Hepatocyte (in vitro differentiated cells): ENCODE measurements at regions not wholly inside any gene's neighbourhood (a gene's known extent, or its start where the extent isn't known, plus 50 kb on each side); places are given as distances from the start of the nearest gene placed in this dataset.

Source experiments
- DNase-seq: peaks from one replicate; pipeline ENCODE4 v3.0.0-alpha.2; 2016; ENCODE audit warnings: low spot score
- H2AFZ ChIP-seq: fragments of 200-600 bp; sonication (generic); 2 replicates; pipeline ENCODE4 v1.6.0; 2016; ENCODE audit warnings: antibody characterized with exemption, mild to moderate bottlenecking
- H3K27ac ChIP-seq: fragments of 200-600 bp; sonication (generic); 2 replicates; pipeline ENCODE4 v1.5.1; 2016; ENCODE audit warnings: mild to moderate bottlenecking
- H3K27me3 ChIP-seq: fragments of 200-600 bp; sonication (generic); 2 replicates; pipeline ENCODE4 v1.6.1; 2016
- H3K36me3 ChIP-seq: fragments of 200-600 bp; sonication (generic); replicated peaks from 2 replicates; pipeline ENCODE4 v1.5.1; 2016; ENCODE audit warnings: low read depth; ENCODE audit not compliant: insufficient read depth
- H3K4me1 ChIP-seq: fragments of 200-600 bp; sonication (generic); 2 replicates; pipeline ENCODE4 v1.5.1; 2016; ENCODE audit warnings: mild to moderate bottlenecking, moderate library complexity; ENCODE audit not compliant: insufficient read depth
- H3K4me2 ChIP-seq: fragments of 200-600 bp; sonication (generic); 2 replicates; pipeline ENCODE4 v1.6.0; 2016
- H3K4me3 ChIP-seq: fragments of 200-600 bp; sonication (generic); 2 replicates; pipeline ENCODE4 v1.5.1; 2016; ENCODE audit warnings: mild to moderate bottlenecking
- H3K79me2 ChIP-seq: fragments of 200-600 bp; sonication (generic); 2 replicates; pipeline ENCODE4 v1.6.0; 2017; ENCODE audit warnings: mild to moderate bottlenecking
- H3K9me2 ChIP-seq: fragments of 200-600 bp; sonication (generic); replicated peaks from 2 replicates; pipeline ENCODE4 v1.6.0; 2017; ENCODE audit warnings: mild to moderate bottlenecking; ENCODE audit not compliant: insufficient read depth
- H3K9me3 ChIP-seq: fragments of 200-600 bp; sonication (generic); 2 replicates; pipeline ENCODE4 v1.5.1; 2016; ENCODE audit warnings: low read depth, mild to moderate bottlenecking
- H4K20me1 ChIP-seq: fragments of 200-600 bp; sonication (generic); 2 replicates; pipeline ENCODE4 v1.6.0; 2016; ENCODE audit warnings: mild to moderate bottlenecking; ENCODE audit not compliant: insufficient read depth, poor library complexity, severe bottlenecking
- CTCF ChIP-seq: fragments of 200-600 bp; sonication (generic); IDR thresholded peaks from 2 replicates; pipeline ENCODE4 v1.5.1; 2016; ENCODE audit warnings: antibody characterized with exemption, mild to moderate bottlenecking; ENCODE audit not compliant: poor library complexity
- EZH2 ChIP-seq: fragments of 200-600 bp; sonication (generic); IDR thresholded peaks from 2 replicates; pipeline ENCODE4 v1.6.1; 2016; ENCODE audit warnings: antibody characterized with exemption, mild to moderate bottlenecking, borderline replicate concordance
- EZH2phosphoT487 ChIP-seq: fragments of 200-600 bp; sonication (generic); IDR thresholded peaks from one replicate; pipeline ENCODE4 v1.6.1; 2018; ENCODE audit warnings: antibody characterized with exemption, mild to moderate bottlenecking, low read depth, moderate library complexity; ENCODE audit not compliant: unreplicated experiment, severe bottlenecking
- WGBS: methylation state at CpG from one replicate; pipeline ENCODE4 v1.1.6; 2016; ENCODE audit warnings: low lambda C conversion rate; ENCODE audit errors: missing lambda C conversion rate; 5-methylcytosine and 5-hydroxymethylcytosine counted together

- 21% methylated on average over 6 of the region's 6 CpGs for WGBS
- Histone ChIP-seq H3K36me3 (no peaks in the 10 kb centered on the region), H4K20me1 (no peaks in the 10 kb centered on the region), H3K27me3 (peaks cover 36% of the 10 kb centered on the region), H3K4me1 (no peaks in the 10 kb centered on the region), H2AFZ (no peak overlapping the region), H3K79me2 (no peaks in the 10 kb centered on the region), H3K9me2 (no peaks in the 10 kb centered on the region), H3K9me3 (no peaks in the 10 kb centered on the region), H3K4me2 (no peak overlapping the region), H3K27ac (no peak overlapping the region), H3K4me3 (no peak overlapping the region)
- TF ChIP-seq CTCF (peak; percentile 72), EZH2phosphoT487 (no peak), EZH2 (no peak)
- DNase-seq = peak; percentile 88
Observed at GRCh38 chr1:165129568-165130164, 226.8 kb downstream of the LMX1A start.

- Histone ChIP-seq H4K20me1 (no peaks in the 10 kb centered on the region), H3K4me1 (no peaks in the 10 kb centered on the region), H3K9me2 (no peaks in the 10 kb centered on the region), H3K9me3 (no peaks in the 10 kb centered on the region), H3K4me2 (no peak overlapping the region), H3K27ac (no peak overlapping the region), H3K36me3 (no peaks in the 10 kb centered on the region), H3K27me3 (peaks cover 65% of the 10 kb centered on the region), H3K79me2 (no peaks in the 10 kb centered on the region), H2AFZ (no peak overlapping the region), H3K4me3 (no peak overlapping the region)
- no peak for TF ChIP-seq EZH2
- 81% methylated on average over 4 of the region's 4 CpGs for WGBS
- no peak for DNase-seq
Observed at GRCh38 chr1:165124772-165125171, 231.7 kb downstream of the LMX1A start.

- Histone ChIP-seq H3K9me2 (no peaks in the 10 kb centered on the region), H3K4me1 (no peaks in the 10 kb centered on the region), H3K36me3 (no peaks in the 10 kb centered on the region), H3K4me2 (no peak overlapping the region), H3K27ac (no peak overlapping the region), H4K20me1 (no peaks in the 10 kb centered on the region), H3K9me3 (no peaks in the 10 kb centered on the region), H2AFZ (no peak overlapping the region), H3K4me3 (no peak overlapping the region), H3K79me2 (no peaks in the 10 kb centered on the region), H3K27me3 (peaks cover 77% of the 10 kb centered on the region)
- 73% methylated on average over 5 of the region's 5 CpGs for WGBS
- TF ChIP-seq EZH2phosphoT487 = no peak
- TF ChIP-seq EZH2 = no peak
- no peak for TF ChIP-seq CTCF
- DNase-seq = no peak
Observed at GRCh38 chr1:165119086-165119485, 237.4 kb downstream of the LMX1A start.

DNA sequence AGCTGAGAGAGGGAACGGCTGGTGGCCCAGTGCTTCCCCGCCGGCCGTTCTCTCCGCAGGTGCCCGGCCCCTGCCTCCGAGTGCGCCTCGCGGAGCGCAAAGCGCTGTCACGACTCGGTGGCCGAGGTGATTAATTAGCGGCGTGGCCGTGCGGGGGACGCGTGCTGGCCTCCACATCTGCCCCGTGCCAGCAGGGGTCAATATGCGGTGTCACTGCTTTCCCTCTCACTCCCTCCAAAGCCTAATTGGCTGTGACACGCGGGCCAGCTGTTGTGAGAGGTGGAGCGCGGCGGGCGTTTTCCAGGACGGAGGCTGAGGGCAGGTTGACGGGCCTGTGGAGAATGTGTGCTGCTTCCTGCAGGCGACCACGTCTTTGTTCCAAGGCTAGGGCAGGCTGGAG lies 239.0 kb downstream of the LMX1A start:
- Histone ChIP-seq H3K27ac (no peak overlapping the region), H3K4me3 (no peak overlapping the region), H3K9me2 (no peaks in the 10 kb centered on the region), H3K79me2 (no peaks in the 10 kb centered on the region), H3K9me3 (no peaks in the 10 kb centered on the region), H4K20me1 (no peaks in the 10 kb centered on the region), H3K4me1 (no peaks in the 10 kb centered on the region), H3K27me3 (peaks cover 62% of the 10 kb centered on the region), H3K4me2 (peak overlapping the region; percentile 73), H2AFZ (no peak overlapping the region), H3K36me3 (no peaks in the 10 kb centered on the region)
- 10% methylated on average over 33 of the region's 33 CpGs for WGBS
- TF ChIP-seq EZH2phosphoT487 (no peak), CTCF (no peak), EZH2 (no peak)
- peak; percentile 13 for DNase-seq
